ENCODE measurements at regions not wholly inside any gene's neighbourhood (a gene's known extent, or its start where the extent isn't known, plus 50 kb on each side); places are given as distances from the start of the nearest gene placed in this dataset.
"Not testable (repeated sequence)": the region's sequence is repeated elsewhere in the genome, so short reads cannot be mapped to it uniquely, and the experiment has no call there.

- DNase-seq (no peak), ATAC-seq (no peak)
These were observed 66.1 kb upstream of the ANKRD55 start for GRCh38 chr5:56299212-56299611.

DNA sequence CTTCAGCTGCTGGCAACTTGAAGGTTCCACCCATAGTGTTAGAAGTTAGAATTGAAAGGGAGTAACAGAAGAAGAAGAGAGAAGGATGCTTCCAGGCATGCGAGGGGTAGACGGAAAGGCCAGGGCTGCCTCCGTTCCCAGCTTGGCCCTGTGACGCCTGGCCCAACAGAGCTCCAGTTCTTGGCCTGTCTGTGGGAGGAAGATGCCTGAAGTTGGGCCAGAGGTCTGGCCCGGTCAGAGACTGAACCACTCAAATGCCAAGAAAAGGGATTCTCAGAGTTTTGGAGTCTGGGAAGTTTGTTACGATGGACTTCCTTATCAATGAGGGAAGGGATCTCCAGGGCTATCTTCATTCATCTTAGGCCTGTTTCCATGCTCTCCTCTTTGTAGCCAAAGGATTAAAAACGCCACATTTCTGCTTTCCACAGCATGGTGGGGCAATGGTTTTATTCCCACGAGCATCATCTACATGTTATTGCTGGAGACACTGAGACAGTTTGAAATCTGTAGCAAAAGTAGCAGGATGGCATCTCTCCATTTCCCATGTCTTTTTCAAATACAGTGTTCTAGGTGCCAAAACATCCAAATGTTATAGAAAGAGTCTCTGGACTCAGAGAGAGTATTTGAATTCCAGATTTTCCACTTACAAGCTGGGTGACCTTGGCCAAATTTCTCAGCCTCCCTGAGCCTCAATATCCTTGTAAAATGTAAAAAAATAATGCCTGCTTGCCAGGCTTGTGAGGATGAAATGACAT lies 65.4 kb upstream of the ANKRD55 start:
- TF ChIP-seq, protein P1, sequence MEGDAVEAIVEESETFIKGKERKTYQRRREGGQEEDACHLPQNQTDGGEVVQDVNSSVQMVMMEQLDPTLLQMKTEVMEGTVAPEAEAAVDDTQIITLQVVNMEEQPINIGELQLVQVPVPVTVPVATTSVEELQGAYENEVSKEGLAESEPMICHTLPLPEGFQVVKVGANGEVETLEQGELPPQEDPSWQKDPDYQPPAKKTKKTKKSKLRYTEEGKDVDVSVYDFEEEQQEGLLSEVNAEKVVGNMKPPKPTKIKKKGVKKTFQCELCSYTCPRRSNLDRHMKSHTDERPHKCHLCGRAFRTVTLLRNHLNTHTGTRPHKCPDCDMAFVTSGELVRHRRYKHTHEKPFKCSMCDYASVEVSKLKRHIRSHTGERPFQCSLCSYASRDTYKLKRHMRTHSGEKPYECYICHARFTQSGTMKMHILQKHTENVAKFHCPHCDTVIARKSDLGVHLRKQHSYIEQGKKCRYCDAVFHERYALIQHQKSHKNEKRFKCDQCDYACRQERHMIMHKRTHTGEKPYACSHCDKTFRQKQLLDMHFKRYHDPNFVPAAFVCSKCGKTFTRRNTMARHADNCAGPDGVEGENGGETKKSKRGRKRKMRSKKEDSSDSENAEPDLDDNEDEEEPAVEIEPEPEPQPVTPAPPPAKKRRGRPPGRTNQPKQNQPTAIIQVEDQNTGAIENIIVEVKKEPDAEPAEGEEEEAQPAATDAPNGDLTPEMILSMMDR (IDR thresholded peaks at IDR 0.05) = no peak
- Mint-ChIP-seq H3K27ac (no peak overlapping the region), H3K27me3 (no peaks in the 10 kb centered on the region), H3K36me3 (ENCODE audit: low read depth) (no peaks in the 10 kb centered on the region), H3K9me3 (no peaks in the 10 kb centered on the region), H3K4me3 (no peak overlapping the region), H3K4me1 (ENCODE audit: low read depth) (no peaks in the 10 kb centered on the region)
- ChIA-PET POLR2A (interaction anchor here (0.7 kb wide), 1 partner anchor 169 kb away, joined by 3 read pairs; no protein-coding TSS in a partner anchor), CTCF (interaction anchor here (2.0 kb wide), 1 partner anchor 540 kb away, joined by 9 read pairs; no protein-coding TSS in a partner anchor)
- intact Hi-C loops (cut with micrococcal nuclease) = no loop called here
- no peak for DNase-seq
- ATAC-seq = no peak

More at GRCh38 chr5:56299212-56299611, 66.1 kb upstream of the ANKRD55 start:
- POLR2A ChIA-PET = interaction anchor here (0.7 kb wide), 1 partner anchor 170 kb away, joined by 3 read pairs; no protein-coding TSS in a partner anchor
- H3K36me3 Mint-ChIP-seq (ENCODE audit: low read depth) = no peaks in the 10 kb centered on the region
- no peaks in the 10 kb centered on the region for H3K4me1 Mint-ChIP-seq (ENCODE audit: low read depth)
- no peak overlapping the region for H3K4me3 Mint-ChIP-seq
- H3K27me3 Mint-ChIP-seq = no peaks in the 10 kb centered on the region
- H3K27ac Mint-ChIP-seq = no peak overlapping the region
- H3K9me3 Mint-ChIP-seq = no peaks in the 10 kb centered on the region
- CTCF ChIA-PET = interaction anchor here (2.0 kb wide), 1 partner anchor 539 kb away, joined by 9 read pairs; no protein-coding TSS in a partner anchor
- intact Hi-C loops (cut with micrococcal nuclease) = no loop called here
- TF ChIP-seq, protein P1 (IDR thresholded peaks at IDR 0.05) = no peak

- TF ChIP-seq, protein P1 (IDR thresholded peaks at IDR 0.05) = no peak
- Mint-ChIP-seq H3K27me3 (no peaks in the 10 kb centered on the region), H3K9me3 (no peaks in the 10 kb centered on the region), H3K27ac (no peak overlapping the region), H3K4me1 (ENCODE audit: low read depth) (no peaks in the 10 kb centered on the region), H3K36me3 (ENCODE audit: low read depth) (no peaks in the 10 kb centered on the region), H3K4me3 (no peak overlapping the region)
- ChIA-PET POLR2A (no interaction called here), CTCF (no interaction called here)
- intact Hi-C loops (cut with micrococcal nuclease) = no loop called here
- DNase-seq (no peak), ATAC-seq (no peak)
These were observed 64.7 kb upstream of the ANKRD55 start for GRCh38 chr5:56297851-56298250.

- H3K9me3 Mint-ChIP-seq; ATAC-seq; H3K4me3 Mint-ChIP-seq; DNase-seq; POLR2A ChIA-PET; H3K27me3 Mint-ChIP-seq; H3K4me1 Mint-ChIP-seq (ENCODE audit: low read depth); intact Hi-C loops (cut with micrococcal nuclease); H3K36me3 Mint-ChIP-seq (ENCODE audit: low read depth); H3K27ac Mint-ChIP-seq: not testable (repeated sequence)
- CTCF ChIA-PET = interaction anchor here (1.4 kb wide), 1 partner anchor 25 kb away, joined by 4 read pairs; no protein-coding TSS in a partner anchor
These were observed 62.2 kb upstream of the ANKRD55 start for GRCh38 chr5:56295311-56295710.

- CTCF ChIA-PET = interaction anchor here (1.4 kb wide), 2 partner anchors 11 to 24 kb away, joined by 4 read pairs; no protein-coding TSS in a partner anchor
- Mint-ChIP-seq H3K36me3 (ENCODE audit: low read depth) (no peaks in the 10 kb centered on the region), H3K4me3 (no peak overlapping the region), H3K4me1 (ENCODE audit: low read depth) (peaks cover 5% of the 10 kb centered on the region), H3K27me3 (no peaks in the 10 kb centered on the region), H3K27ac (no peak overlapping the region), H3K9me3 (no peaks in the 10 kb centered on the region)
- TF ChIP-seq, protein P1 (IDR thresholded peaks at IDR 0.05) = no peak
- ATAC-seq (no peak), DNase-seq (no peak)
- POLR2A ChIA-PET = no interaction called here
- intact Hi-C loops (cut with micrococcal nuclease) = no loop called here
These were observed 61.2 kb upstream of the ANKRD55 start for GRCh38 chr5:56294354-56294753.

GRCh38 chr5:56292874-56293273 lies 59.7 kb upstream of the ANKRD55 start:
- CTCF ChIA-PET; H3K9me3 Mint-ChIP-seq; ATAC-seq; POLR2A ChIA-PET; H3K4me3 Mint-ChIP-seq; H3K27ac Mint-ChIP-seq; H3K27me3 Mint-ChIP-seq; DNase-seq; H3K36me3 Mint-ChIP-seq (ENCODE audit: low read depth); intact Hi-C loops (cut with micrococcal nuclease); H3K4me1 Mint-ChIP-seq (ENCODE audit: low read depth): not testable (repeated sequence)

All from activated CD8-positive, alpha-beta T cell treated with anti-CD3 and anti-CD28 coated beads for 36 hours (primary cell).